Activated CD4-positive, CD25-positive, alpha-beta regulatory T cell treated with anti-CD3 and anti-CD28 coated beads, Interleukin-2, amount 50 U/mL, for 24 hours (primary cell): ENCODE measurements at regions not wholly inside any gene's neighbourhood (a gene's known extent, or its start where the extent isn't known, plus 50 kb on each side); places are given as distances from the start of the nearest gene placed in this dataset.

Source experiments
- ATAC-seq, 2 donors: fragments of 150-1000 bp; cut with Tn5 transposase; one replicate each; pipeline ENCODE4 v1.10.0; 2021; ENCODE audit warnings: mild to moderate bottlenecking in 1 of 2, moderate library complexity in 1 of 2

DNA sequence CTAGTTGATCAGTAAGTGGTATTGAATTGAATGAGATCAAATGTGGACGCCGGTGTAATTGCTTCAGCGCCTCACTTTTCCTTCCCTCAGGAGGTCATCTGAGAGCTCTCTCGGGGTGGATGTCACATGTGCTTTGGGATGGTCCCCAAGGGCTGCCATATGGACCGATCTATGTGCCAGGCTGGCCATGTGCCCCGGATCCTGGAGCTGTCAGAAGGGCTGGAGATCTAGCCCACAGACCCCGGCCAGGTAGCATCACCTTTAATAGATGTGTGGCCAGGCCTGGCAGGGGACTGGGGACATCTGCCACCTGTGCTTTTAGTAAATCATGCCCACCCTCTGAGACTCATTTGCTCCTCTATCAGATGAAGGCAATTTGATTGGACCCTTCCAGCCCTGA lies 95.3 kb upstream of the CRHR1 start:
- no peak for ATAC-seq

DNA sequence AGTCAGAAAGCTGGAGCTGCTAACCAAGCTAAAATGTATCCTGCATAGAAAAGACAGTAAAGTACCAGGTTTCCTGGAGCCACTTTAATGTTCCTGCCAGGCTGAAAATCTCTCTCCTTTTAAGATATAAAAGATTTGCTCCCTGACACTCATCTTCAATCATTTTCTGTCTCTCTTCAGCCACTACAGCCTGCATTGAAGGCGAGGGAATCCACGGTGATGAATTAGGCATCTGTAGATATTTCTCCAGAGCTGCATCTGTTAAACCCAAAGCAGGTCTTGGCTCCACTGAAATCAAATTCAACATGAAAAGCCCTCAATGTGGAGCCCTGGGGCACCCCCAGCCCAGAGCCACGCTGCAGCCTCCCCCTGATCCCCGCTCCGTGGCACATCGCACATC lies 94.7 kb upstream of the CRHR1 start:
- no peak for ATAC-seq

DNA sequence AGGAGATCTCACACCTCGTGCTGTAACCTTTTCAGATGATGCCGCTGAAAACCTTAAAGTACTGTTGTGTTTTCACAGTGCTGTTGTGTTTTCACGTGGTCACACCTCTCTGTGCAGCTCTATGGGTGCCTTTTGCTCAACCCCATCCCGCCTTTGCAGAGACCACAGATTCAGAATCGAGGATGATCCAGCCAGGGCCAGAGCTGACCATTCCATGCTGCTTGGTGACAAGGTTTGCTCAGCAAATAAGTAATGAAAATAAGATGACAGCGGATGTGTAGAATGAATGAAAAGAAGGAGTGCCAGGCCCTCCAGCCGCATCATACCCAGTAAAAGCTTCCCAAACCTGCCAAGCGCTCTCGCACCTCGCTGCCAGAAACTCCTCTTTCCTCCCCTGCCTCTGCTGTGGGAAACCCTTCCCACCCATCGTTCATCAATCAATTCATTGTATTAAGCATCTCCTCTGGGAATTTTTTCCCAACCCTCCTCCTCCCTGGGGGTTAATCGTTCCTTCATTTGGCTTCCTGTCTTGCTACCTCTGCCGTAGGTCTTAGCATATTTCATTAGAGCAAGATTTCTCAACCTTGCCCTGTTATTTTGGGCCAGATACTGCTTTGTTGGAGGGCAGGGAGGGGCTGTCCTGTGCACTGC lies 93.4 kb upstream of the CRHR1 start:
- no peak for ATAC-seq

DNA sequence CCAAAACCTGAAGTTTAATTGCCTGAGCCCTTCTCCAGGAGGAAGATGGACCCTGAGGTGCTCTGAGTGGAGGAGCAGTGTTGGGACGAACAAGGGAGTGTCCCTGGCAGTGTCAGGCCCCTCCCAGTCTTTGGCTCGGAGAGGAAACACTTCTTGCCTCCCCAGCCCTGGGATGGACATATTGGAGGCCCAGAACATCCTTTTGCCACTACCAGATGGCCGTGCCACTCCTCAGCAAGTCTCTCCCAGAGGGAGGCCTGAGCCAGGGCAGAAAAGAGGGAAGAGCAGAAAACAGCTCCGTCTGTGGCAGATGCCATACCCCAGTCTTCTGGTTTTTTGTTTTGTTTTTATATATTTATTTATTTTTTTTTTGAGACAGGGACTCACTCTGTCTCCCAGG lies 91.5 kb upstream of the CRHR1 start:
- ATAC-seq, result no peak

DNA sequence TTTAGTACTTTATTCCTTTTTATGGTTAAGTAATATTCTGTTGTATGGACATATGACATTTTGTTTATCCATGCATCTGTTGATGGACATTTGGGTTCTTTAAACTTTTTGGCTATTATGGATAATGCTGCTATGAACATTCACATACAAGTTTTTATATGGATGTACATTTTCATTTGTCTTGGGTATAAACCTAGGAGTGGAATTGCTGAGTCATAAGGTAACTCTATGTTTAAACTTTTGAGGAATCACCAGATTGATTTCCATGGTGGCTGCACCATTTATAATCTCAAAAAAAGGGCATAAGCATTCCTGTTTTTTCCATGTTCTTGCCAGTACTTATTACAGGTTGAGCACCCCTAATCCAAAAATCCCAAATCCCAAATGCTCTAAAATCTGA lies 90.3 kb upstream of the CRHR1 start:
- no peak for ATAC-seq

DNA sequence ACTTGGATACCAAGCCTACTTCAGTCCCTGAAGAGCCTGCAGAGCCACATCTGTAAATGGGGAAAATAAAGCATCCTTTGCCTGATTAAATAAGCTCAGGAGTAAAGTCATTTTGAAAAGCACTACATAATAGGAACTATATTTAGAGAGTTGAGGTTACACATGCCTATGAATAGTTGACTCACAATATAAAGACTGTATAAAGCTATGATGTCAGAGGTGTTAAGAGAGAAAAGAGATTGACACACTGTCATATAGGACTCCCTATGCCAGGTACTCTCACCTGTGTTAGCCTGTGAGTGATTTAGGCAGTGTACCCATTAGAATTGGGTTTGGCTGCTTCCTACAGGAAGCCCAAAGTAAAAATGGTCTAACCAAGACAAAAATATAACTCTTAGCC lies 87.7 kb upstream of the CRHR1 start:
- peak in 1 of 2 donors; percentile 41 for ATAC-seq

DNA sequence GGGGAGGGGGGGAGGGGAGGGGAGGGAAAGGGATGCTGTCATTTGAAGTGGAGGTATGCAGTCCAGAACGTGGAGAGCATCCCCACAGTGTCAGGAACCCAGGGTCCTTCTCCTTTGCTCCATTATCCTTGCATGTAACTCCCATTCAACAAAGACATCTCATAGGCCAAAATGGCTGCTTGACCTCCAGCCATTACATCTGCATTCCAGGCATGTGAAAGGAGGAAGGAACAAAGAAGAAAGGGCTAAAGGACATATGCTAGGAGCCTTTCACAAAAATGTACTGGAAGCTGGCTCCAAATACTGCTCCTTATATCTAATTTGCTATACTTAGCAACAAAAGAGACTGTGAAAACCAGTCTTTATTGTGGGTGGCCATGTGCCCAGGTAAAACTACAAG lies 87.0 kb upstream of the CRHR1 start:
- ATAC-seq, result no peak

DNA sequence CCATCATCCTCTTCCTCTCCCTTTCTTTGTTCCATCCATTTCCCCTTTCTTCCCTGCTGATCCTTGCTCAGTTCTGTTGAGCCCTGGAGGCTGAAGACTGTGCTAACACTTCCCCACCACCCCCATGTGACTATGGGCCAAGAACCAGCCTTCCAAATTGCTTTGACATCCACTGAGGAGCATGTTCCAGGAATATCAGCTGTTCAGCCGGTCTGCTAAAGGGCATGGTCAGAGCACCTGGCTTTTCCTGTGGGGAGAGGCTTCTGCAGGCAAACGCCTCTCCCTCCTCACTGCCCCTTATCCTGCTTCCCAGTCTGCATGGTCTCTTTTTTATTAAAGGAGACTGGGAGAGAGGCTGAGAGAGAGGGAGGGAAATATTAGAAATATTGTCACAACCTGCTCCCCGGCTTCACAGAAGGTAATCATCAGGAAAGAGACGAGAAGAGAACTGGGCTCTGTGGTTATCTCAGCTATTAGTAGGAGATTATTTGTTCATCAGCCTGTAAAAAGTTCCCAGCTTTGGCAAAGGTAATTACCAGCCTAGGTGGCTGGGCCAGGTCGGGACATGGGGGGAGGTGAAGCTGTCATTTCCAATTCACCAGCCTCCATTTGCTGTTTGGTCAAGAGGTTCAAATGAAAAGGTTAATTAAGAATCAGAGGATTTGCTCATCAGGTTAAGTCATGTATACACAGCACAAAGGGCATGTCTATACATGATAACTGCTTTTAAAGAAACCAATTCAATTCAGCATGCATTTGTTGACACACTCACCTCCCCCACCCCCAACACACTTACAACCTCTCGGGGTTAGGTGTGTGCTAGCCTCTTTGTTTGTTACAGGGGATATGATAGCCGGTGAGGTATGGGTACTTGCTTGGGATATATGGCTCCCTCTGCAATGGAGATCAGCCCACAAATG lies 83.7 kb upstream of the CRHR1 start:
- ATAC-seq, result no peak

DNA sequence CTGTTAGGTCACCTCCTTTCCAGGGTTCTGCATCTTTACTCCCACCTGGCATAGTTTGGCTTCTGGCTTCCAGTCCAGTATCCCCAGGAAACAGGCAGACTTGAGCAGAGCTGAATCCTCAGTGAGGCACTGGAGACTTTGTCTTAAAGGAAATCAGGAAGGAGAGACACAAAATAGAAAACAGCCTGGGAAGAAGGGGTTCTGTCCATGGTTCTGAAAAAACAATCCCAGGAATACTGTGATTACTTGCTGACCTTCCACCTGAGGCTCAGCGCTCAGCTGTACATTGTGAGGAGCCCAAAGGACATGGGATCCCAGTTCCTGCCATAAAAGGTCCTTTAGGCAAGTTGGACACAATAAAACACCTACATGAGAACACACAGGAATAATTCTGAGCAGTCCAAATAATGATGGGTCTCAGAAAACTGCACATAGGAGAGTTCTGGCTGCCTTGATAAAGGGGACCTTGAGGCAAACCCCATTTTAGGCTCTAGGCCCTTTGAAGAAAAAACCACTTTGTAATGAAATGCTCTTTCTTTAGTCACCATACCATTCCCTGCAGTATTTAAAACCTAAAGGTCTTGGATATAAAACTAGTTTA lies 81.4 kb upstream of the CRHR1 start:
- no peak for ATAC-seq

DNA sequence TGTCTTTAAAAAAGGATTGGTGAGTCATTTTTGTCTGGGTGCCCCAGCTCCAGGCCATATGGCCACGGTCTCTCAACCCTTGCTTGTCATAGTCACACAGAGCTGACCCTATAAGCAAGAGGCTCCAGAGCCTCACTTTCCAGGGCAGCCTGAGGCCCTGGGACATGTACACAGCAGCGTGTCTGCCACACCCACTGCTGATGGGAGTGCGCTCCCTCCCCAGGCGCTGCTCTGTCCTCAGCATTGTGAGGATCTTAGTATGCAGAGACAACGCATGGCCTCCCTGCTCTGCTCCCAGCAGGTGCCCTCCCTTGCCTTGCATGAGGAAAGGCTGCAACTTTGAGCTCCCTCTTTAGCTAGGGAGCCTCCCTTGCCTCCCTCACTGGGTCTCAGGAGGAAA lies 80.8 kb upstream of the CRHR1 start:
- ATAC-seq, result no peak

DNA sequence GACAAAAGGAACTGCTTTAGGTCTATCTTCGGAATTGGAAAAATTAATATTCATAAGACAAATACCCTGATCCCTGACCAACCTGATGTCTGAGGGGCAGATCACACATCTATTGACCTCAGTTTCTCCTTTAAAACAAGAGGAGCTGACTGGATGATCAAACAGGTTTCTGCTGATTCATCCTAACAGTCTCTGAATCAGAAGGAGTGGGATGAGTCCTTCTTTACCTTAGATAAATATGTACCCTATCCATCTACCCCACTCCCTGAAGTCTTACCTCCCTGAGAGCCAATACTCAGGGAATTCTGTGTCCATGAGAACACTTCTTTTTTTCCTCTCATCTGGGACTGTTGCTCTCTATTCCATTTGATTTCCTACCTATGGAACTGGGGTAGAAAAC lies 80.3 kb upstream of the CRHR1 start:
- no peak for ATAC-seq

DNA sequence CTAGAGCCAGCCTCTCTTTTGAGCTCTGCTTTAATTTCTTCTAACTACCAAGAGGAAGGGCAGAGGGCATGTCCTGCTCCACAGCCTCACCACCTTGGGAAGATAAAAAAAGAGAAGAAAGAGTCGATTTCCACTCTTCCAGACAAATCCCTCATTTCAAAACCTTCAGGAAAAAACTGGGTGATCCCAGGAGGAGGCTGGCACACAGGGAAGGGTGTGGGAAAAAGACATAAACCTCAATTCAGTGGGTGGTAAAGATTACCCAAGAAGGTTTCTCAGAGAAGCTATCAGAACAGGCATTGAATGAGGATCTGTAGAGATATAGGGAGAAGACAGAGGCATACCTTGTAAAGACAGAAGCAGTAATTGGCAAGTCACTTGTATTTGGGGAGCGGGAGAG lies 79.9 kb upstream of the CRHR1 start:
- no peak for ATAC-seq

DNA sequence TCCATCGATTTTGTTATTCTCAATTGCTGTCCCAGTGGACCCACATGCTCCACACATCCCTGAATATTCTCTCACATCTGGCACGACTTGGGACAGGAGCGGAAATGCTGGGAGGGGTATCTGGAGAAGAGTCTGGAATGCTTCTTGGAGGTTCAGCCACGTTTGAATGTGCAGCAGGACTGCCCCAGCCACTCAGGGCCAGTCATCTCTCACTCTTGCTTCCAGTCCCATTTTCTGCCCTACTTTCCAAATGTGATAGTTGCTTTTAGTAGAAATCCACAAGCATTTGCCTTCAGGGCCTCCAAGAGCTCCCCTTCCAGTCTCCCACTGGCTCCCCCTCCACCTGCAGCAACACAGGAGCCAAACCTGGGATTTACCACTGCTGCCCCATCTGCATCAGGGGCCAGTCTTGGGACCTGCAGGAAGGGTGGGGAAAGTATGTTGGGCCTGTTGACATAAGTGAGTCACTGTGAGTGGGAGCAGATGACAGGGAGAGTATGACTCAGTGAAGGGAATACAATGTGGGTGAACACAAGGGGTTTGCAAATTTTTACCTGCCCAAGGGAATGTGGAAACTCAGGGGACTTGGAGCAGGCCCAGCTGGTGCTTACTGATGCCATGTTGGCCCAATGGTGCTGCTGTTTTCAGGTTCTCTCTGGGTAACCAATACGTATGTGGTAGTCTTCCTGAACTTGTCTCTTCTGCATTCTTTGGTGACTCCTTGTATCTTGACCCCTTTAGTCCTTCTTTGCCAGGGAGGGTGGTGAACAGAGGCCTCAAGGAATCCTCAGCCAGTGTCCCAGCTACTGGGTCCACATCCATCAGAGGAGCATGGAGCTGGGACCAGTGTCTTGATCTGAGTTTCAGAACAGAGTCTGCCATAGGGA lies 78.8 kb upstream of the CRHR1 start:
- peak in 1 of 2 donors; percentile 20 for ATAC-seq

DNA sequence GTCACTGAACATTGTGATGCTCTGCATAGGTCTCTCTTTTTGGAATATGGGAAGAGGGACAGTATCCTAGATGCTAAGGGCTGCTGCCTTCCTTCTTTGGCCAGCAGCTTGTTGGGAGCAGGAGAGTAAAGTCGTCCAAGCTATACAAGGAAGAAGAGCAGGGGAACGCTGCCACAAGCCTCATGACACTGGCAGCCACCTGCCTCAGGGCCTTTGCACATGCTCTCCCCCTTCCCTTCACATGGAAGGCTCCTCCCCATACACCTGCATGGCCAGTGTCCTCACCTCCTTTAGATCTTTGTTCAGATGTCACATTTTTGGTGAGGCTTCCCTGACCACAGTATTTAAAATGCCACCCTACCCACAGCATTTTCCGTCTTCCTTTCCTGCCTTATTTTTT lies 78.1 kb upstream of the CRHR1 start:
- ATAC-seq, result no peak

DNA sequence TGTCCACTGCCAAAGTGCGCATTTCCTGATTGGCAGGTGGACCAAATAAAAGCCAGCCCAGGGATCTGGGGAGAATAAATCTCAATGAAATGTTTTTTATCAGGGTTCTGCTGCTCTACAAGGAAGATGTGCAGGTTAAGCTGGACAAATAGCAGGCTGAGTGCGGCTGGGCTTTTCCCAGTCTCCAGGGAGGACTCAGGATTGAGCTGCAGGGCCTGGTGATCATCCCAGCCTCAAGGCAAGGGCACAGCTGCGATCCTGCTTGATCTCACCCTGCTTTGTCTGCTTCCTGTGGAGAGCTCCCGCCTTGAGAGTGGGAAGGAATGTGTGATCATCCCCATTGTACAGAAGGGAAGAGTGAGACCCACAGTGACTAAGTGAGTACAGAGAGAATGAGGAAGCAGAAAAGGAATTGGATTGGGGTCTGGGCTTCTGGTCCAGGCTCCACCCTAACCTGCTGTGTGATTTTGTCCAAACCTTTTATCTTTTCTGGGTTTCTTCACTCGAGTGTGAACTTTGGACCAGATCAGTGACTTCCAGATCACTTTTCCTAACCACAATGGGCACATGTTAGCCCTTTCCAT lies 75.3 kb upstream of the CRHR1 start:
- no peak for ATAC-seq

DNA sequence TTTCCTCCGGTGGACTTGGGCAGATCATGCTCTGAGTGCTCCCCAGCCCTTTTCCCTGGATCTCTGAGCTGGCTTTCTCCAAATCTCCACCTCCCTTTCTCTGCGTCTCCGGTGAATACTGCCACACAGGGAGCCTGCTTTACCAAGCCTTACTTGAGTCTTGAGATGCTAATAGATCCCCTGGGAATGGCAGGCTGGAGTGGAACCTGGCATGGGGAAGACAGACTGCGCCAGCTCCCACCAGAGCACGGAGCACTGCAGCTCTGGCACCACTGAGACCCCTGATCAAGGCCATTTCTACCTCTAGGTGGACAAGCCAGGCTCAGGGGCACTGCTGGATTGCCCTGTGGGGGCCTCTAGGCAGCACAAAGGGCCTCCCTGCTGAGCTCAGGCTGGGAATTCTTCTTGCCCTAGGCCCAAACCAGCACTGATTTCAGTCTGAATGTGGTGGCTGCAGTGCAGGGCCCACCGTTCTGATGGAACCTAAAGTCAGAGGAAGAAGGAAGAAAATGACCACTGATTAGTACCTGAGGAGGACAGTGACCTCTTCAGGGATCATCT lies 74.3 kb upstream of the CRHR1 start:
- ATAC-seq, result no peak

DNA sequence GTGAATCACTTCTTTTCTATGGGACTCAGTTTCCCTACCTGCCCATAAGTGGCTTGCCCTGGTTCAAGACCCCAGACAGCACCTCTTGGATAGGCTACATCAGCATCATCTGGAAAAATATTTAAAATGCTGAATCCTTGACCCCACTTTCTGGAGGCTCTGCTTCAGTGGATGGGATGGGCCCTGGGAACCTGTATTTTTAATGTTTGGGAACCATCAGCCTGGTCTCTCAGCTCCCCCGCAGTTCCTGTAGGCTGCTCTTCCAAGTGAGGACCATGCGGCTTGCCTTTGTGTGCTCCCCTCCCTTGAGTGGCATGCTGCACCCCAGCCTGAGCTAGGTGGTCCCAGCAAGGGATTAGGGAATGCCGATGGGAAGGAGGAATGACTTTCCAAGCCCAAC lies 68.3 kb upstream of the CRHR1 start:
- no peak for ATAC-seq

DNA sequence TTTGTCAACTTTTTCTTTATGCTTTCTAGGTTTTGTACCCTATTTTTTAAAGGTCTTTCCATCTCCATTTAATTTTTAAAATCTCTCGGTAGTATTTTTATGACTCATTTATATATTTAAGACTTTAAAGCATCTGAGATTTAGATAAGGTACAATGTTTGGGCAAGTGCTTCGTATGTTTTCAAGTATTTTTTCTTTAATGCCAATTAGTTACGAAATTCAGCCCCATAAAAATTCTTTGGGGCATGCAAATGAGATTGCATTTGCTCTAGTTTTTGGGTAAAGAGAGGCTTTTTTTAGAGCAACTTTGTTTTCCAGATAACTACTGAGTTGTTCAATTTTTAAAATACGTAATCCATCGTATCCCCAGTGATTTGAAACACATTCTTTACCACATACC lies 65.3 kb upstream of the CRHR1 start:
- no peak for ATAC-seq

DNA sequence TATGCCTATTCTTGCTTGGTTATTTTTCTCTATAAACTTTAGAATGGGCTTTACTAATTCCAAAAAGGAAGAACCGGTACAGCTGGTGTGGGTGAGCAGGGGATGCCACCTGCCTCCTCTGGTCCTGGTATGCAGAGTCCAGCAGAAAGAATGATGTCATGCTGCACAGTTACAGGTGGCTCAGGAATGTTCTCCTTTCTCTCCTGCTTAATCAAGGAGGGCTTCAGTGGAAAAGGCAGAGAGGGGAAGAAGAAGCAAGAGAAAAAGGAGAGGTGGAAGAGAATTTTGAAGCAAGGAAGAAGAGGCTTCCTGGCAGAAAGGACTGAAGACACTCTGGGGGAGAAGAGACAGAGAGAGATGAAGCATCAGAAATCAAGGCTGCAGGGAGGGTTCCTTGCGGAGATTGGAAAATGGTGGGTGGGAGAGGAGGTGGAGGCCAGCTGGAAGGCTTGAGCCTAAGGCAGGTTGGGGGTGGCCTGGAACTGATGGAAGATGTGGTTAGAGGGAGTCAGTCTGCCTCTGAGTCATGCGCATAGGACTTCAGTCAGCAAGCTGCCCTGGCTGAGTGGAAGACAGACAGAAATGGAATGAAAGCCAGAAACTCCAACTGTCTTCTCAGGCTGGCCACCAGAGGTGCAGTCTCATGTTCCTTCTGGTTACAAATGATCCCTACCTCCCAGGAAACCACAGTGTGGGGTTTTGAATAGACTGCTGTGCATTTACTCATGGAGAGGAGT lies 64.6 kb upstream of the CRHR1 start:
- no peak for ATAC-seq

DNA sequence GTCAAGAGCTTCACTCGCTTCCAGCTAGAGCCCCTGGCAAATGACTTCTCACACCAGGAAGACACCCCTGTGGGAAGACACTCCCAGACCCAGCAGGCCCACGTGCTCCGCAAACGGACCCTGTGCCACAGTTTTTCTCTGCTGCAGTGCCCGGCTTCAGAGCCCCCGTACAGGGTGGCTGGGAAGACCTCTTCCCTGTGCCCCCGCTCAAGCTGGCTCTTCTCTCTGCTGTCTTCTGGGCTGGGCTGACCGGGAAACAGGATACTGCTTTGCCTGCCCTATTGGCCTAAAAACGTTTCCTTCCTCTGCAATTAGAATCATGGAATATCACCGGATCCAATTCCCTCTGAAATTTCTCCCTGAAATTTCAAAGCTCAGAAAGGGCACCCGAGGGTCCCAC lies 63.7 kb upstream of the CRHR1 start:
- no peak for ATAC-seq

DNA sequence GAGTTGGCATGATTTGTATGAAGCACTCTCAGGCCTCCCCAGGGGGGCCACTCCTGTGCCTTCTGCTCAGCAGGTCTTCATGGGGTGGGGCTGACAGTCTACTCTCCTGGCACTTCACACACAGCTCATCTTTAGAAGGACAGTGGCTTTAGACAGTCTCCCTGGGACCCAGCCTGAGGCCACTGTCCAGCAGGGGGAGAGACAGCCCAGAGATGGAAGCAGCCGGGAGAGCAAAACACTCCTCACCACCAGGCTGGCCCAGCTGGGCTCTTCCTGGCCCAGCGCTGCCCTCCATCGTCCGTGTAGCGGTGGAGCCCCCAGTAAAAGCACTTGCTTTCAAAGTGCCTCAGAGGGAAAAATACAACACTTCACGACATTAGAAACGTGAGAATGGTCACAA lies 62.0 kb upstream of the CRHR1 start:
- ATAC-seq, result no peak
